IPS-20b (cell line): ENCODE measurements at regions not wholly inside any gene's neighbourhood (a gene's known extent, or its start where the extent isn't known, plus 50 kb on each side); places are given as distances from the start of the nearest gene placed in this dataset.

Source experiments
- H3K27ac ChIP-seq: one replicate; pipeline ENCODE4 v1.5.1; 2013; ENCODE audit warnings: low read length
- H3K27me3 ChIP-seq: 2 replicates; pipeline ENCODE4 v1.6.1; 2013; ENCODE audit warnings: mild to moderate bottlenecking, low read length, inconsistent platforms; ENCODE audit not compliant: insufficient read depth
- H3K36me3 ChIP-seq: 2 replicates; pipeline ENCODE4 v1.6.1; 2013; ENCODE audit warnings: low read depth, mild to moderate bottlenecking, inconsistent platforms, low read length, moderate library complexity; ENCODE audit not compliant: insufficient read depth
- H3K4me1 ChIP-seq: 2 replicates; pipeline ENCODE4 v1.6.1; 2013; ENCODE audit warnings: mild to moderate bottlenecking, control low read depth, inconsistent platforms, low read length, moderate library complexity; ENCODE audit not compliant: insufficient read depth
- H3K4me3 ChIP-seq: 2 replicates; pipeline ENCODE4 v1.5.1; 2013; ENCODE audit warnings: mild to moderate bottlenecking, low read length, inconsistent platforms
- H3K9ac ChIP-seq: 2 replicates; pipeline ENCODE4 v1.6.1; 2013; ENCODE audit warnings: low read depth, mild to moderate bottlenecking, inconsistent platforms, low read length, moderate library complexity
- H3K9me3 ChIP-seq: 2 replicates; pipeline ENCODE4 v1.6.1; 2013; ENCODE audit warnings: mild to moderate bottlenecking, low read depth, low read length, inconsistent platforms; ENCODE audit not compliant: insufficient read depth

DNA sequence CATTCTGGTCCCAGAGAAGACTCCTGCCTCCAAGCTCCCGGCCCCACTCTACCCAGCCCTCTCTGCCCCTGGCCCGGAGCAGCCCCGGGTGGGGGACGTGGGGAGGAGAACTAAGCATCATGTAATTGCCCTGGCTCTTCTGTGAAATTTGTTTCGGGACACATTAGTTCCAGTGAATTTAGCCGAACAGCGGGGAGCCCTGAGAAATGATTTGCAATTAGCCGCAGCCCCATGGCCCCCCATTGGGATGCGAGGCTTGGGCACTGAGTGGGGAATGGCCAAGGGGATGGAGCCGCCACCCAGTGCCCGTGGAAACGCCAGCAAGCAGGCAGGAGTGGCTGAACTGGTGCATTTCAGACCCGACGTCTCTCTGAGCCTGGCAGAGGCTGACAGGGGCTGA lies 173.9 kb upstream of the LHX5 start:
- Histone ChIP-seq H3K4me1 (peaks cover 9% of the 10 kb centered on the region; the same call in 1 of the 2 replicates), H3K9me3 (no peaks in the 10 kb centered on the region), H3K27ac (no peak overlapping the region), H3K27me3 (peaks cover 8% of the 10 kb centered on the region), H3K9ac (no peak overlapping the region), H3K4me3 (no peak overlapping the region), H3K36me3 (no peaks in the 10 kb centered on the region)

DNA sequence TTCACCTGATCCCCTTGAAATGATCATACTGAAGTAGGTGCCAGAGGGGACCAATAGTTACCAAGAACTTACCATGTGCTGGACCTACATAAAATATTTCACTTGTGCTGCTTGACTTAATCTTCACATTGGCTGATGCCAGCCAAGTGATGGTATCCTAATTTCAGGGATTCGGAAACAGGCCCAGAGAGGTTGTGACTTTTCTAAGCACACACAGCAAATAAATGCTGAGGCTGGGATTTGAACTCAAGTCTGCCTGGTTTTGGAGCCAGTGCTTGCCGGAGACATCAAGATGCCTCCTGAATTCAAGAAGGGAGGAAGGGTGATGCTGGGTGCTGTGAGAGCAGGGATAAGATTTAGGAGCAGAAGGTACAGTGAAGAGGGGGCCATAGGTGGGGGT lies 173.5 kb upstream of the LHX5 start:
- H3K4me1 ChIP-seq: peaks cover 9% of the 10 kb centered on the region; the same call in 1 of the 2 replicates
- H3K27ac ChIP-seq: no peak overlapping the region
- no peak overlapping the region for H3K9ac ChIP-seq
- no peak overlapping the region for H3K4me3 ChIP-seq
- H3K27me3 ChIP-seq: peaks cover 8% of the 10 kb centered on the region
- H3K36me3 ChIP-seq: no peaks in the 10 kb centered on the region
- H3K9me3 ChIP-seq: no peaks in the 10 kb centered on the region

DNA sequence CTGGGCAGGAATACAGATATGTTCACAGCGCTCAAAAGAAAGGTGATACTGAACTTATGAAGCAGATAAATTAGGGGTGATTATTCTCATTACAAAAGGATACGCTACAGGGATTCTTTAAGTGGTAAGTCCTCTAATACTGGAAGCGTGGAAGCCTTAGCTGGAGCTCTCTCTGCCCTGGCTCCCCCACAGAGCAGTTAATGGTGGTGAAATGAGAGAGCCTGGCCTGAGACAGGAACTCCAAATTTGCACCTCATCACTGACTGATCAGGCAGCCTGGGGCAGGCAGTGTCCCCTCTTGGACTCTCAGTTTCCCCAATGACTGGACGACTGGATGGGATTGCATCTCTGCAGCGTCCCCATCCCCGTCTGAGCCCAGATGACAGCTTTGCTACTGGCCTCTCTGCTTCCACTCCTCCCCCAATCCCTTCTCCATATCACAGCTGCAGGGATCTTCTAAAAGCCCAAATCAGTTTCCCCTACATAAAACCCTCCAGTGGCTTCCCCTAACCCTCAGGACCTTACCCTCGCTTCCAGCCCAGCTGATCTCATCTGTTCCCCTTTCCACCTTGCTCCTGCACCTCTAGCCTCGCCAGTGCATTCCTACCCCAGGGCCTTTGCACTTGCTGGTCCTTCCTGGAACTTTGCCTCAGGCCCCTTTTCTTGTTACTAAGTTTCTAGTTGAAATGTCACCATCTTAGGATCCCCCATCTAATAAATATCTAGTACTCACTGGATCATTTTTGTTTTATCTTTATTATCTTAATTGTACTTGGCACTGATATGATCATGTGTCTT lies 171.7 kb upstream of the LHX5 start:
- peaks cover 9% of the 10 kb centered on the region; the same call in 1 of the 2 replicates for H3K4me1 ChIP-seq
- no peaks in the 10 kb centered on the region for H3K36me3 ChIP-seq
- H3K27ac ChIP-seq: no peak overlapping the region
- peaks cover 18% of the 10 kb centered on the region for H3K27me3 ChIP-seq
- H3K4me3 ChIP-seq: no peak overlapping the region
- no peaks in the 10 kb centered on the region for H3K9me3 ChIP-seq
- no peak overlapping the region for H3K9ac ChIP-seq

DNA sequence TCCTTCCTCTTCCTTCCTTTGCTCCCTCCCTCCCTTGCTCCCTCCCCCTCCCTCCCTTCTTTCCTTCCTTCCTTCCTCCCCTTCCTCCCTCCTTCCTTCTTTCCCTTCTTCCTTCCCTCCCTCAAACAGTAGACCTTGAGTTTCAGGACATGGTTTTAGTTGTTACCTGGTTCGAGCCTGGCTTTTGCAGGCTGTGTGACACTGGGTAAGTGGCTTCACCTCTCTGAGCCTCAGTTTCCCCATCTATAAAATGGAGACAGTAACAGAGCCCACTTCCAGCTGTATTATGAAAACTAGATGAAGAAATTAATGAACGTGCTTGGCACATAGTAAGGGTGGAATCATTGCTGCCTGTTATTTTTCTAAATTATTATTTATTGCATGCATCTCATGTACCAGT lies 171.0 kb upstream of the LHX5 start:
- Histone ChIP-seq H3K27me3 (peaks cover 18% of the 10 kb centered on the region), H3K9me3 (no peaks in the 10 kb centered on the region)

DNA sequence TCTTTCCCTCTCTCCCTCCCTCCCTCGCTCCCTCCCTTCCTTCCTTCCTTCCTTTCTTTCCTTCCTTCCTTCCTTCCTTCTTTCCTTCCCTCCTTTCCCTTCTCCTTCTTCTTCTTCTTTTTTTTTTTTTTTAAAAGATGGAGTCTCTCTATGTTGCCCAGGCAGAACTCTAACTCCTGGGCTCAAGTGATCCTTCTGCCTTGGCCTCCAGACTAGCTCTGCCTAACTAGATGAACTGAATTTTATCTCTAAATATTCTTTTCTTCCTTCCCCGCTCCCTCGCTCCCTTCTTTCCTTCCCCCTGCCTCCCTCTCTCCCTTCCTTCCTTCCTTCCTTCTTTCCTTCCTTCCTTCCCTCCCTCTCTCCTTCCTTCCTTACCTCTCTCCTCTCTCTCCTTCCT lies 170.5 kb upstream of the LHX5 start:
- Histone ChIP-seq H3K4me3 (no peak overlapping the region), H3K27me3 (peaks cover 18% of the 10 kb centered on the region), H3K27ac (no peak overlapping the region), H3K9me3 (no peaks in the 10 kb centered on the region), H3K36me3 (no peaks in the 10 kb centered on the region), H3K4me1 (peaks cover 9% of the 10 kb centered on the region; the same call in 1 of the 2 replicates), H3K9ac (no peak overlapping the region)

More for the DNA sequence above, 171.0 kb upstream of the LHX5 start:
- H3K36me3 ChIP-seq: no peaks in the 10 kb centered on the region
- H3K4me3 ChIP-seq: no peak overlapping the region
- H3K27ac ChIP-seq: no peak overlapping the region
- H3K4me1 ChIP-seq: peaks cover 9% of the 10 kb centered on the region; the same call in 1 of the 2 replicates
- no peak overlapping the region for H3K9ac ChIP-seq

DNA sequence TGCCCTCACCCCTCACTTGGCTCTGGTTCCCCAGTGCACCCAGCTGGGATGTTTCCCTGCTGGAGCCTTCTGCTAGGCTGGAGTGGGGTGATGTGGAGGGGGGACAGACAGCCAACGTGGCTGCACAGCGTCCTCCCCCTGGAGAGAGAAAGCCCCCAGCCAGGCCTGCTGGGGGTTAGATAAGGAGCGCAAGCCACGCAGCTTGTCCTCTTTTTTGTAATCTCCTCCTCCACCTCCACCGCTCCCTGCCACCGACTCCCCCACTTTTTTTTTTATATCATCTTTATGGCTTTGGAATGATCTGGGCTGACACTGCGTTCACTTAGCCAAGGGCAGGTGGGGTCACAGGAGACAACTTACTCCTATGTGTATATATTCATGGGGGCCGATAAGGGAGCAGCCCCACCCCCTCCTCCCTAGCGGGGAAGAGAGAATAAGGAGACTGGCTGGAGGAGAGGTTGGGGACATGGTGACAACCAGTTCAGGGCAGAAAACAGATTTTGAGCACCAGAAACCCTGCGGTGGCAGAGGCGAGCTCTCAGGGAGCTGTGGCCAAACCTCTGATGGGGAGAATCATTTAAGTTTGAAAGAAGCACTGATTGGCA lies 169.9 kb upstream of the LHX5 start:
- Histone ChIP-seq H3K27me3 (peaks cover 18% of the 10 kb centered on the region), H3K27ac (no peak overlapping the region), H3K4me3 (no peak overlapping the region), H3K36me3 (no peaks in the 10 kb centered on the region), H3K4me1 (peaks cover 9% of the 10 kb centered on the region; the same call in 1 of the 2 replicates), H3K9me3 (no peaks in the 10 kb centered on the region), H3K9ac (no peak overlapping the region)

DNA sequence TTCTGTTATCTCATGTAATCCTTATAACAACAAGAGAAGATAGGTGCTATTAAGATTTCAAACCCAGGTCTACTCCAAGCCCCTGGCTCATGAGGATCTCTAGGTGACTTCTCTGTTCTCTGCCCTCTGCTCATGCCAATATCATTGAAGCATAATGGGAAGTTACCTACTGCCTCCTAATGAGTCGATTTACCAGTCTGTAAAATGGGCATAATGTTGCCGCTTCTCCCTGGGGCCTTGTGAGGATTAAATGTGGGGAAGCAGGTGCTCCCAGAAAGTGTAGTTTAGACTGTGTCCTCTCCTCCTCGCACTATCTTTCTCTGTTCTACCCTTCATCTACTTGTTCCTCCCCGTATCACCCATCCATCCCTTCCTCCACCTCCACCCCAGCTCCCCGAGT lies 169.2 kb upstream of the LHX5 start:
- no peak overlapping the region for H3K27ac ChIP-seq
- H3K27me3 ChIP-seq: peaks cover 21% of the 10 kb centered on the region; the same call in 1 of the 2 replicates
- no peaks in the 10 kb centered on the region for H3K36me3 ChIP-seq
- H3K4me3 ChIP-seq: no peak overlapping the region
- no peaks in the 10 kb centered on the region for H3K9me3 ChIP-seq
- H3K4me1 ChIP-seq: peaks cover 9% of the 10 kb centered on the region; the same call in 1 of the 2 replicates
- H3K9ac ChIP-seq: no peak overlapping the region

DNA sequence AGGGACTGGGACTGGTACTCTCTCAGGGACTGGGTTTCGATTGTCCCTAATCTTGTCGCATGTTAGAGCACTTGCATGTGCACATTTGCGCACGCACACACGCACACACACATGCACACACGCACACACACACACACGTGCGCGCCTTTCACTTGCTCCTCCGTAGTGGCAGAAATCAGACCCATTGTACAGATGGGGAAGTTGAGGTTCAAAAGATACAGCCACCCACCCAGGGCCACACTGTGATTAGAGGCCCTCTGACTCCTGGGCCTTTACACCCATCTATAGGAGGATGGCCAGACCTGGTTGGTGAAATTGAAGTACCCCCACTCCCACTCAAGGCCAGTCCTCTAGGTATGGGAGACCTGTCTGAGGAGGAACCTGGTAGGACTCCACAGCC lies 167.8 kb upstream of the LHX5 start:
- Histone ChIP-seq H3K27me3 (peaks cover 21% of the 10 kb centered on the region; the same call in 1 of the 2 replicates), H3K4me1 (peaks cover 9% of the 10 kb centered on the region; the same call in 1 of the 2 replicates), H3K4me3 (no peak overlapping the region)

DNA sequence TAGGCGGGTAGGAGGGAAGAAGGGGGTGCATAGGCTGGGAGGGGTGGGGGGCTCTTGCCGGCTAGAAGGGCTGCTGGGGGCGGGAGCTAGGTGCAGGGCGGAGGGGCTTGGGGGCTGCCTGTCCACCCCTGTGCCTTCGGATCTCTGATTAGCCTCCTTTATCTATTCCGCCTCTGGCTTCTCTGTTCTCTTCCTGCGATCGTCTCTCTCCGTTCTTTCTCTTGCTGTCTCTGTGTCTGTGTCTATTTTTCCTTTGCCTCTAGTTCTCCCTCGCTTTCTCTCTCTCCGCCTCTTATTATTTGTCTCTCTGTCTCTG lies 166.7 kb upstream of the LHX5 start:
- Histone ChIP-seq H3K9me3 (no peaks in the 10 kb centered on the region), H3K4me1 (peaks cover 9% of the 10 kb centered on the region; the same call in 1 of the 2 replicates), H3K9ac (peak overlapping the region; percentile 64; the same call in 1 of the 2 replicates), H3K27me3 (peaks cover 21% of the 10 kb centered on the region; the same call in 1 of the 2 replicates), H3K4me3 (peak overlapping the region; percentile 58; the same call in 1 of the 2 replicates), H3K27ac (no peak overlapping the region), H3K36me3 (no peaks in the 10 kb centered on the region)

More for the DNA sequence above, 167.8 kb upstream of the LHX5 start:
- Histone ChIP-seq H3K9me3 (no peaks in the 10 kb centered on the region), H3K27ac (no peak overlapping the region), H3K36me3 (no peaks in the 10 kb centered on the region), H3K9ac (no peak overlapping the region)

DNA sequence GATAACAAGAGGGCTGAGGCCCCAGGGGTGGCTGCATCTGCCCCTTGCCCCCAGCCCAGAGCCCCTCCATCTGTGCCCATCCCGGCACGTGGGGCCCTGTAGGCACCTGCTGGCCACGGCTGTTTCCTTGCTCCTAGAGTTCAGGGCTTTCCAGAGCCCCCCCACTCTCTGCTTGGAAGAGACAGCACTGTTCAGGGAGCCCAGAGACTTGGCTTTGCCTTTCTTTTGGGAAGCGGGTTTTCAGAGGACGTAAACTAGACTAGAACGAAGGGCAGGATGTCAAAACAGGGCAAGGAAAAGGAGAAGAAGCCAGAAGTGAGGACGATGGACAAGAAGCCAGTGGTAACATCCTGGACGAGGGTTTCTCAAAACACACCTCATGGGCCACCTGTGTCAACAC lies 163.3 kb upstream of the LHX5 start:
- H3K4me1 ChIP-seq: no peaks in the 10 kb centered on the region; the same call in 1 of the 2 replicates
- no peak overlapping the region for H3K27ac ChIP-seq
- no peak overlapping the region for H3K4me3 ChIP-seq
- peaks cover 14% of the 10 kb centered on the region; the same call in 1 of the 2 replicates for H3K27me3 ChIP-seq
- no peak overlapping the region for H3K9ac ChIP-seq
- no peaks in the 10 kb centered on the region for H3K36me3 ChIP-seq
- peaks cover 8% of the 10 kb centered on the region for H3K9me3 ChIP-seq

DNA sequence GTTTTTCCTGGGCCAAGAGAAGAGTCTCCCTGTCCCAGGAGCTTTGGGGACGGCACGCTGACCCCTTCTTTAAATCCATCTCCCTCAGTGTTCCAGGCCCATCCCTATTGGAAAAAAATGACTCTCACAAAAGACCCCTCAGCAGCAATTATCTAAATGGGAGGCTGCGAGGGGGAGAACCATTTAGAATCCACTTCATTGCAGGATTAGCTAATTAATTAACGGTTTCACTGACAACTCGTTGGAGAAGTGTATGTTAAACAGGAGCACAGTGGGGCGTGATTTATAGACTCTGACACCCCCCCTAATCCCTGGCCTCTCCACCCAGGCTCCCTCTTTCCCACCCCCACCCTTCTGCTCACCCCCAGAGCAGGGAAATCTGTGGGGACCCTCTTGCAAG lies 162.8 kb upstream of the LHX5 start:
- Histone ChIP-seq H3K4me3 (no peak overlapping the region), H3K27me3 (peaks cover 14% of the 10 kb centered on the region; the same call in 1 of the 2 replicates), H3K9me3 (peaks cover 9% of the 10 kb centered on the region), H3K36me3 (no peaks in the 10 kb centered on the region), H3K27ac (no peak overlapping the region), H3K4me1 (no peaks in the 10 kb centered on the region; the same call in 1 of the 2 replicates), H3K9ac (no peak overlapping the region)
